GM19193 (cell line): ENCODE measurements at regions not wholly inside any gene's neighbourhood (a gene's known extent, or its start where the extent isn't known, plus 50 kb on each side); places are given as distances from the start of the nearest gene placed in this dataset.

Experiments
- POLR2A ChIP-seq: IDR thresholded peaks from 4 replicates; pipeline ENCODE4 v1.6.1; 2011; ENCODE audit not compliant: insufficient read depth, insufficient read length; ENCODE audit errors: extremely low read depth

DNA sequence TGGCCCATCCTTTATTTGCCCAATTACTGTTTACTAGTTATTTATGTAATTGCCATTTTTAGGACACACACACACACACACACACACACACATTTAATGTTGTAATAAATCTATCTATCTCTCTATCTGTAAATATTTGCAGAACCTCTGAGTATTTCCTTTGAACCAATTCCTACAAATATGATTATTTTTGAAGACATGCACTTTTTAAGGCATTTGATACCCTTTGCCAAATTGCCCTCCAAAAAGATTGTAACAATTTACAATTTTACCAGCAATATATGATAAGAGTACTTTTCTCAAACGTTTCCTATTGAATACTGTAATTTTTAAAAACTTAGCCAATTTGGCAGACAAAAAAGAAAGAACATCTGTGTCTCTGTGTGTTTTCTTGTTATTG, 143.8 kb upstream of the FOXF1 start:
- no peak for TF ChIP-seq POLR2A

DNA sequence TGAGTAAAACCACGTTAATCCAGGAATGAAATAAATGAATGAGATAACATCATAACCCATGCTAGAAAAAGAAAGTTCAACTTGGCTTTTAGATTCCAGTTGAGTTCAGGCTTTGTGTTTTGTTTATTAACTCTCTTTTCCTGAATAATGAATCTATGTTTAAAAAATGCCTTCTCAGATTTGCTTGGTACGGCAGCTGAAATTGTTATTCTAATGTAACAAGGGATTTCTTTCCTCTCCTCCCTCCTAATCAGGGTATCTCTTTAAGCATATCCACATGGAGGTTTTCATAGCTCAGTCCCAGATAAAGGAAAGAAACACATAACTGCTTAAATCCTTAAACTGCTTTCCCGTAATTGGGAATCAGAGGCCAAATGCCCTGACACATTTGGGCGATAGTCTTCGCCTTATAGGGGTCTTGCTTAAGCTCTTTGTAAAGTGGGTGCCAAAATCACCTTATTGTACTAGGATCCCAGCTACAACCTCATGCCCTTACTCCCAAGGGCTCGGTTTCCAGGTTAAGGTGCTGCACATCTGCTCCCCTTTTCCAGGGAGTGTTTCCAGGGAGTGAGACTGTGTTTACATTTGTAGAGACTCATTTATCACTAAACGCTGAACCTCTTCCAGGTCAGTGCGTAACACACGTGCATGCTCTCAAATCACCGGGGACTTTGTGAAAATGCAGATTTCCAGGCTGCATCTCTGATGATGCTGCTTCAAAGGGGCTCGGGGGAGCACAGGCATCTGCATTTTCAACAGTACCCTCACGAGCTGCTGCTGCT, 142.8 kb upstream of the FOXF1 start:
- TF ChIP-seq POLR2A = no peak

DNA sequence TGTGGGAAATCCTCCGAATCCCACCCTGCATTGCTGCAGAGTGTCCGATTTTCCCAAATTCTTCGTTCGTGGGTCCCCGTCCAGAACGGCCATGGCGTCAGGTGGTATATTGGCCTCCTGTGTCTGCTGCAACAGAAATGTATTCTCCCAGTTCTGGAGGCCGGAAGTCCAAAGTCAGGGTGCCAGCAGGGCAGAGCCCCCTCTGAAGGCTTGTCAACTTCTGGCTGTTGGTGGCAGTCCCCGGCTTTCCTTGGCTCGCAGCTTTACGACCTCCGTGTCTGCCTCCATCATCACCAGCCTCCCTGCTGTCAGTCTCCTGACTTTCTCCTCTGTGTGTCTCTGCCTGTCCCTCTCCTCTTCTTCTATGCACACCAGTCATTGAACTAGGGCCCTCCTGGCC, 142.1 kb upstream of the FOXF1 start:
- TF ChIP-seq POLR2A = no peak

DNA sequence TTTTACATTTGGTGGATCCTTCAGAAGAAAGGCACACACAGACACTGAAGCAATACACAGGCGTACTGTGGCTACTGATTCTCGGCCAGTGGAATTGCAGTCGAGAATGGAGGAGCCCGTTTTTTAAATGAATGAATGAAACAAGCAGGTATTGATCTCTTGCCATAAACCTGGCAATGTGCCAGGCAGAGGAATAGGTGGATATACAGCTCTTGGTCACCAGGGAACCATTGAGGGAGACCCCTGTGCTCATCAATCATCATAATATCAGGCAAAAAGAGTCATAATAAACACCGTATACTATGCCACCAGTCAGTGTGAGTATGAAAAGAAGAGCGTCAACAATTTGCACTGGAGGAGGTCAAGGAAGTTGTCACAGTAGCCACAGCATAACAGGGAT, 140.3 kb upstream of the FOXF1 start:
- no peak for TF ChIP-seq POLR2A

DNA sequence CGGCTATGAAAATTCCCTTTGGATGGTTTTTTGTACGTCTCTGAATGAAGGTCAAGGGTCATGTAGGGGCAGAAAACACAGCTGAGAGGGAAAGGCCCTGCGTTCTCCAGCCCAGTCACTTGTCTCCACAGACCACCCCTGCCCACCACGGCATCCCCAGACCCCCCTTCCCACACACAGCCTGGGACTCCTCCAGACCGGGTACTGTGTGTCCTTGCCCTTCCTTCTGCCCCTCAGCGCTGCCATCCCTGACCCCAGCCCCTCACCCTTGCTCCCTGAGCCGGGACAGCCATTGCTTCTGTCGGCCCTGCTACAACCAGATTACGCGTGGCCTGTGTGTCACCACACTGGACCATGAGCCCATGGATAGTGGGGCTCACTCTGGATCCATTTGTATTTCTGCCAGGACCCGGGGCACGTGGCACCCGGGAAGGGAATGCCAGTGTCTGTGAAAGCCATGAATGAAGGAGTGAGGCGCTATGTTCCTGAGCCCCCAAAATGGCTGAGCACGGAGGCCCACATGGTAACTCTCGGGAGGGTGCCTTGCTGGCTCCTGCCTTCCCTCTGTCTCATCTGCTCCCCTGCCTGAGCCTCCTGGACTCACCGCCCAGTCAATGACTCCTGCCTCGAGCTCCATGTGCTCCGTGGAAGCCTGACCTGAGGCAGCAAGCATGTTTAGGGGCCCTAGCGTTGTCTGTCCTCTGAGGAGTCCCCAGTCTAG, 139.1 kb upstream of the FOXF1 start:
- no peak for TF ChIP-seq POLR2A

DNA sequence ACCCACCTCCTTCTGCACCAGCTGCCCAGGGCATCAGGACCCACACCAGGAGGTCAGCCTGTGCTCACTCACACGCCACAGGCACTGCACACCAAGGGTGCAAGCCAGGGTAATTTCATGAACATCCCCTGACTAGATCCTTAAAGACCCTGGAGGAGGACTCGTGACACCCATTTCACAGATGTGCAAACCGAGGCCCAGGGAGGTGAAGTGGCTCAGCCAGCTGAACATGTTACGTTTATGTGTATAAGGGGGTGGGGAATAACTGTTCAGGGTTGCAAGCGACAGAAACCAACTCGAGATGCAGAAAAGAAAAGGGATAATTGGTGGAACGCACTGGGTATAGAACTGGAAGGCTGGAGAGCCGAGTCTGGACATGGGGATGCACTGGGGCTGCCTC, 138.1 kb upstream of the FOXF1 start:
- TF ChIP-seq POLR2A = no peak

DNA sequence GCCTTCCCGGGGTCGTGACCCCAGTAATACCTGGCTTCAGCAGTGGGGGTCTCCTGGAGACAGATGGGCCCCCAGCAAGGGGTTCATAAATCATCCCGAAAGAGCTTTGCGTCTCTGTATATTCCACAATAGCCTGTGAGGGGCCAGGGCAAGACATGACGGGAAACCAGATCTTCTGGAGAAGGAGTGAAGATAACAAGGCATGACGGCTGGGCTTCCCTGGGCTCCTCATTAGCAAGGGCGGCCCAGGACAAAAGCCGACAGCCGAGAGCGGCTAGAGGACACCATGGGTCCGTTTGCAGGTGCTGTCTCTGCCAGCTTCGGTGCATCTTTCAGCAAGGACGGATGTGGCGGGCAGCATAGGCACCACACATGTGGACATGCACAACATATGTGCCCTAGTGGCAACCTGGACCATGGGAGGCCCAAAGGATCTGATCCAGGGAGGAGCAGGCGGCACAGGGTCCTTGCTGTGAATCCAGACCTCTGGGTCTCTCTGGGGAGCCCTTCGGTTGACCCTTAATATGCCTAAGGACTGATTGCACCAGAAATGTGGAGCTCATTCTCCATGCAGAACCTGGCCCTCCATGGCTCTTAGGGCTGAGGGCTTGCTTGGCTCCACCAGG, 136.9 kb upstream of the FOXF1 start:
- no peak for TF ChIP-seq POLR2A

DNA sequence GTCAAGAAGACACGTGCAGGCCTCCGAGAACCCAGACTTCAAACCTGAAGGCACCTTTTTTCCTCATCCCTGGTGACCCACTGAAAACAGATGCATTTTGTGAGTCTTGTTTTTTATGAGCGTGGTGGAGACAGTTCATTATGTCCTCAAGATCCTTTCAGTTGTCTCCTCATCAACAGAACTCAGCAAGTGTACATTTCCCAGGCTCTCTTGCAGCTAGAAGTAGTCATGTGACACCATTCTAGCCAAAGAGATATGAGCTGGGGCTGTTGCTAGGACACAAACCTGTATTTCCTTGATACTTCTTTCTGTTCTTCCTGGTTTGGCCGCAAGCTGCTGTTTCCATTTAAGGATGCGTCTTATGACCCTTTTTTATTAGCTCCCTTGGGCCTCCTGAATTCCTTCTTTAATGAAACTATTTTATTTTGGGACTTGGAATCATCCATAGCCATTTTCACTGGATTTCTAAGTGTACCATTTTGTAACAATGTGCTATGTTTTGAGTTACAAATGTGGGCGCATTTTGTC, 135.7 kb upstream of the FOXF1 start:
- no peak for TF ChIP-seq POLR2A

DNA sequence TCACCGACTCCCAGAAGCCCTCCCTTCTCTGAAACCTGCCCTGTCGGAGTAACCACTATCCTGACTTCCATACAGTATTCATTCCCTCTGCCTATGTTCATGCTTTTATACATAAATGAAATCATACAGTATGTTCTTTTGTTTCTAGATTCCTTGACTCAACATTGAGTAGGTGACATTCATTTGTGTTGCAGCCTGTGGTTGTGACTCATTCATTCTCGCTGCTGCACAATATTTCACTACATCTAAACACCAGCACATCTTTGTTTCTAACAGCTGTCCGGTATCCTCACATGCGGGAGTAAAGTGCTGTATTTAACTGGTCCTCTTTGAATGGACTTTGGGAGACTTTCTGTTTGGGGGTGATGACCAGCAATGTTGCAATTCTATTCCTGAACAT, 135.0 kb upstream of the FOXF1 start:
- no peak for TF ChIP-seq POLR2A

DNA sequence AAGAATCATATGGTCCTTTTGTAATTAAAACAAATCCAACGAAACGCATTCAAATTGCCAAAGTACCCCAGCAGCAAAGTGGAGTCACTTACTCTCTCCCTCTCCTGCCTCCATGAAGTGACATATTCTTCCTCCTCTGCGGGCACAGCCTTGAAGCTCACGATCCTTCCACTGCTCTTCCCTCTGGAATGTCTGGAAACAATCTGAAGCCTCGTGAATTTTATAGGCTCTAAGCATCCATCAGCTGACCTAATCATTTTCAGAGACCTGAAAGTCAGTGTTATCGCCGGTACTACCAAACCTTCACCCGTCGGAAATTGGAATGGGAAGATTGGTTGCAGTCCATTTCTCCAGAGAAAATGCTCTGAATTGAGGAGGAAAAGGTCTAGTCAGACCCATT, 134.5 kb upstream of the FOXF1 start:
- no peak for TF ChIP-seq POLR2A

DNA sequence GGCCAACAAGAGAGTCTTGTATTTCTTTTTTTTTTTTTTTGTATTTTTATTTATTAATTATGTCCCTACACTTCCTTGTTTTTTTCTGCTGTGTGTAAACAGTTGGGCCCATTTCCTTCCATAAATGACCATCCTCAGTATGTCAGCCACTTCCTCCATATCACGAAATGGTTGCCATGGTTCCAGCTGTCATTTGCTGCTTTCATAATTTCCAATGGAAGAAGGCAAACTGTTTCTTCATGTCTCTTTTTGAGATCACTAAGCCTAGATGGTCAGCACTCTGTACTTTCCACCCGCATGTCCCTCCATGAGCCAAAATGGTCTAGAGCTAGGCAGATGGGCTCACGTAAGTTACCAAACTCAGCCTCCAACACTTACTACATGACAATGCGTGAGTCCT, 133.5 kb upstream of the FOXF1 start:
- no peak for TF ChIP-seq POLR2A

DNA sequence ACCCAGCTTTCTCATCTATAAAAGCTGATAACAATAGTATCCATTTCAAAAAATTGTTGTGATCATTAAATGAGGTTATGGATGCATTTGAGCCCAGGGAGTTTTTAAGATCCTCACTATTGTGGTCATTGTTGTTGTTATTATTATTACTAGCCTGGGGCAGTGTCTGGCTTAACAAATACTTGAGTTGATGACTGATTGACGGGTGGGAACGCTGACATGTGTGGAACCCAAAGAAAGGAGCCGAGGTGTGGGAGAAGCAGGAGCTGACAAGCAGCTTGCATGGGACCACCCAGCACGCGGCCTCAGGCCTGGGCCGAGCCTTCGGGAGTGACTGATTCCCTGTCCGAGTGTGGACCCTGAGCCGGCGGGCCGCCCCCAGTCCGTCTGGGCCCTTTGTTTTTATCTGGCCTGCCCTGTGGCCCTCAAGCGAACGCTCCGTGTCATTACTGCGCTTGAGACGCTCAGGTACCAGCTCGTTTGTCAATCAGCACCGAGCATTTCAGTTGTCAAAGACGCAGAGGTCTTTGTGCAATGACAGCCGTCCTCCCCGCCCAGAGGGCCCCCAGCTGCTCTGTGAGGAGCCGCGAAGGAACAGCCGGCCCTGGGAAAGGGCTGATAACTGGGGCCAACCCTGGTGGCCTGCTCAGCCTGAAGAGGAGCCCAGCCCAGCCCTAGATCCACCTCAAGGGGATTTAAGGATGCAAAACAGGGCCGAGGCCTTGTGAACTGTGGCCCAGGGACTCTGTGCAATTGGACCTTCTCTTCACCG, 132.9 kb upstream of the FOXF1 start:
- no peak for TF ChIP-seq POLR2A

DNA sequence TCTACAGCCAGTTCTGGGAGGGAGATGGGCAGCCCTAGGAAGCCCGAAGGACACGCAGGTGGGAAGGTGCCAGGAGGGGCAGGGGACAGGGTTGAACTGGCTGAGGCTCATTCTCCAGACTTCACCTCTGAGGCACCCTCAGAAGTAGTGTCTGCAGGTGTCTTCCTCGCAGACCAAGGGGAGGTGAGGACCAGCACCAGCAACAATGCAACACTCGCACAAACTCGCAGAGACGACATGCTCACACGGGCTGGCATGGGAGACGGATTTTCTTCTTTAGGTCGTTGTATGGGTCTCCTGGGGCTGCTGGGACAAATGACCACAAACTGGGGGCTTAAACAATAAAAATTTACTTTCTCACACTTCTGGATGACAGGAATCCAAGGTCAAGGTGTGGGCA, 132.2 kb upstream of the FOXF1 start:
- no peak for TF ChIP-seq POLR2A

DNA sequence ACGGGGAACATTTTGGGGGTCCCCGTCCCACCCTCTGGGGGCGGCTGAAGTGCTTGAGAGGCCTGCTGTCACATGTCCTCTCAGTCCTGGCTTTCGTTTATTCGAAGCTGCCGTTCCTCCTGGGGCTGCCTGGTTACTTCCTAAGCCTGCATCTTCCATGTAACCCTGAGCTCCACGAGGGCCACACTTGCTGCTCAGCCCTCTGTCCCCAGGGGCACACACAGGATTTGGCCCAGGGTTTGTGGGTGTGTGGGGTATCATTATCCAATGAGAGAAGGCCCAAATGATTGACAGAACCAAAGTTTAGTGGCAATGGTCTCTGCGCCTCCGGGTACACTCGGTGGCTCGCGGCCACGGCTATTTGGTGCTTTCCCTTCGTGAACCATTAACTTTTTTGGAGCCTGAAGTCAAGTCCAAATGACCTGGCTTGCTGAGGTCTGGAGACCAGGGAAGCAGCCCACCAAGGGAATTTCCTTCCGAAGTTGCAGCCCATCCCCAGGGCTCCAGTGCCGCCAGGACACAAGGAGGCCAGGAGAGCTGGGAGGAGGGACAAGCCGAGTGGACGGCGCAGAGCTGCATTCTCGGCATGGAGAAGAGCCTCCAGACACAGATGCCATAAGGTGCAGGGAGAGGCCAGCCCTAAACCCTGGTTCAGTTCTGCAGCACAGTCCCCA, 131.4 kb upstream of the FOXF1 start:
- TF ChIP-seq POLR2A = no peak
